IMR-90 (cell line): ENCODE measurements at regions not wholly inside any gene's neighbourhood (a gene's known extent, or its start where the extent isn't known, plus 50 kb on each side); places are given as distances from the start of the nearest gene placed in this dataset.

ENCODE experiments used
- ATAC-seq: fragments of 200-7000 bp; cut with Tn5 transposase; 2 replicates; pipeline ENCODE4 v1.9.1; 2020; ENCODE audit warnings: low read depth, mild to moderate bottlenecking, moderate library complexity
- BruUV-seq: library from RNA; stranded (reverse); fragments of 400-500 nt; replicated peaks from 2 replicates; lab custom pipeline; 2021; lab: Mats Ljungman, UMichigan
- CTCF ChIA-PET: fragments of 300-600 bp; formaldehyde crosslinking; extraction: SDS; loops from one replicate; lab custom pipeline; 2021; ENCODE audit warnings: antibody characterized with exemption; lab: Yijun Ruan, JAX
- POLR2A ChIA-PET: fragments of 300-600 bp; sonication (Branson Sonifier 250); formaldehyde crosslinking; loops from one replicate; lab custom pipeline; 2022; ENCODE audit warnings: antibody characterized with exemption; ENCODE audit not compliant: unreplicated experiment; lab: Charles Lee
- DNase-seq: peaks from one replicate; pipeline ENCODE4 v3.0.0; 2013
- H2AFZ ChIP-seq: replicated peaks from 2 replicates; pipeline ENCODE3; 2013; ENCODE audit warnings: low read length, mild to moderate bottlenecking; ENCODE audit not compliant: poor library complexity
- H2AK5ac ChIP-seq: 2 replicates; pipeline ENCODE4 v1.6.1; 2013; ENCODE audit warnings: low read depth, low read length, inconsistent platforms
- H2AK9ac ChIP-seq: replicated peaks from 2 replicates; pipeline ENCODE3; 2013; ENCODE audit warnings: mild to moderate bottlenecking, low read depth, low read length, moderate library complexity; ENCODE audit not compliant: poor library complexity
- H2BK120ac ChIP-seq: 2 replicates; pipeline ENCODE4 v1.6.1; 2013; ENCODE audit warnings: low read depth, low read length, inconsistent platforms
- H2BK15ac ChIP-seq: 3 replicates; pipeline ENCODE4 v1.6.1; 2013; ENCODE audit warnings: low read depth, low read length, inconsistent platforms
- H2BK20ac ChIP-seq: 2 replicates; pipeline ENCODE4 v1.6.1; 2013; ENCODE audit warnings: low read depth, mild to moderate bottlenecking, inconsistent platforms, low read length, moderate library complexity
- H2BK5ac ChIP-seq: 2 replicates; pipeline ENCODE4 v1.6.1; 2013; ENCODE audit warnings: mild to moderate bottlenecking, low read depth, low read length, inconsistent platforms; ENCODE audit not compliant: poor library complexity, severe bottlenecking
- H3K14ac ChIP-seq: replicated peaks from 2 replicates; pipeline ENCODE4 v1.6.1; 2013; ENCODE audit warnings: low read depth, low read length, inconsistent platforms
- H3K18ac ChIP-seq: 2 replicates; pipeline ENCODE4 v1.6.1; 2013; ENCODE audit warnings: low read depth, low read length, control low read depth
- H3K23ac ChIP-seq: 2 replicates; pipeline ENCODE4 v1.6.1; 2013; ENCODE audit warnings: low read depth, low read length, inconsistent platforms
- H3K27ac ChIP-seq: 2 replicates; pipeline ENCODE4 v1.5.1; 2013; ENCODE audit warnings: mild to moderate bottlenecking, control low read depth, low read length; ENCODE audit not compliant: insufficient read depth
- H3K27me3 ChIP-seq: 2 replicates; pipeline ENCODE4 v1.6.1; 2013; ENCODE audit warnings: low read length; ENCODE audit not compliant: control insufficient read depth, insufficient read depth
- H3K36me3 ChIP-seq: 2 replicates; pipeline ENCODE4 v1.6.1; 2013; ENCODE audit warnings: low read length, mixed read lengths; ENCODE audit not compliant: control insufficient read depth, insufficient read depth
- H3K4ac ChIP-seq: 2 replicates; pipeline ENCODE4 v1.6.1; 2013; ENCODE audit warnings: low read depth, low read length, inconsistent platforms
- H3K4me1 ChIP-seq: 2 replicates; pipeline ENCODE4 v1.6.1; 2013; ENCODE audit warnings: low read length, mixed read lengths; ENCODE audit not compliant: control insufficient read depth, insufficient read depth
- H3K4me2 ChIP-seq: 2 replicates; pipeline ENCODE4 v1.6.1; 2013; ENCODE audit warnings: low read depth, mild to moderate bottlenecking, control low read depth, low read length, moderate library complexity
- H3K4me3 ChIP-seq: 2 replicates; pipeline ENCODE4 v1.5.1; 2013; ENCODE audit warnings: low read depth, mild to moderate bottlenecking, control low read depth, low read length, moderate library complexity; ENCODE audit not compliant: insufficient read depth
- H3K56ac ChIP-seq: 2 replicates; pipeline ENCODE4 v1.6.1; 2013; ENCODE audit warnings: low read length, inconsistent platforms; ENCODE audit not compliant: insufficient read depth; ENCODE audit errors: extremely low read depth
- H3K79me1 ChIP-seq, 2 experiments: 2 replicates each; pipeline ENCODE4 v1.6.1; 2013; ENCODE audit warnings: low read length in 2 of 2, inconsistent platforms in 1 of 2, low read depth in 1 of 2
- H3K9ac ChIP-seq: 2 replicates; pipeline ENCODE4 v1.6.1; 2013; ENCODE audit warnings: low read depth, low read length, control low read depth
- H3K9me1 ChIP-seq: 2 replicates; pipeline ENCODE4 v1.6.1; 2013; ENCODE audit warnings: low read length, inconsistent platforms; ENCODE audit not compliant: insufficient read depth
- H3K9me3 ChIP-seq: 2 replicates; pipeline ENCODE4 v1.6.1; 2013; ENCODE audit warnings: low read length; ENCODE audit not compliant: control insufficient read depth, insufficient read depth
- H4K20me1 ChIP-seq: 2 replicates; pipeline ENCODE4 v1.6.1; 2013; ENCODE audit warnings: low read length, inconsistent platforms; ENCODE audit not compliant: insufficient read depth
- H4K5ac ChIP-seq: 2 replicates; pipeline ENCODE4 v1.6.1; 2013; ENCODE audit warnings: mild to moderate bottlenecking, low read depth, low read length, control low read depth
- H4K8ac ChIP-seq, 2 experiments: 2 replicates each; pipeline ENCODE4 v1.6.1; 2013; ENCODE audit warnings: low read depth in 2 of 2, low read length in 2 of 2, control low read depth in 1 of 2, inconsistent platforms in 1 of 2
- H4K91ac ChIP-seq: 2 replicates; pipeline ENCODE4 v1.6.1; 2013; ENCODE audit warnings: low read depth, low read length, inconsistent platforms; ENCODE audit not compliant: insufficient read depth
- ELK1 ChIP-seq: fragments of 150-350 bp; IDR thresholded peaks from 2 replicates; pipeline ENCODE4 v1.6.1; 2016; ENCODE audit warnings: low read depth, mild to moderate bottlenecking, low read length, moderate library complexity, borderline replicate concordance
- dilution Hi-C: fragments of 300-500 bp; cut with HindIII; formaldehyde crosslinking; loops from one replicate; pipeline ENCODE4 v1.14.3; 2018; ENCODE audit warnings: low sequenced_read_pairs; ENCODE audit not compliant: unreplicated experiment
- in situ Hi-C: fragments of 300-500 bp; cut with MboI; formaldehyde crosslinking; loops from 3 replicates; pipeline ENCODE4 v1.14.3; 2019; ENCODE audit warnings: low sequenced_read_pairs, inconsistent platforms, mixed read lengths
- intact Hi-C: fragments of 100-400 bp; cut with micrococcal nuclease; formaldehyde crosslinking; loops from 2 replicates; pipeline ENCODE4 v1.10.0; 2022

GRCh38 chr5:52498607-52499006, 289.1 kb upstream of the ITGA1 start:
- in situ Hi-C loops, result no loop called here
- POLR2A ChIA-PET, result no interaction called here
- DNase-seq, result no peak
- Histone ChIP-seq H3K79me1 (no peaks in the 10 kb centered on the region), H4K91ac (no peak overlapping the region), H3K14ac (no peak overlapping the region), H2BK120ac (no peak overlapping the region), H3K4me1 (no peaks in the 10 kb centered on the region), H4K20me1 (no peaks in the 10 kb centered on the region), H4K8ac (no peak overlapping the region), H3K9me3 (no peaks in the 10 kb centered on the region), H3K9me1 (no peaks in the 10 kb centered on the region), H3K23ac (no peak overlapping the region), H3K18ac (no peak overlapping the region), H3K4ac (no peak overlapping the region), H3K9ac (no peak overlapping the region), H3K27me3 (no peaks in the 10 kb centered on the region), H2BK15ac (no peak overlapping the region), H3K56ac (no peak overlapping the region), H3K27ac (no peak overlapping the region), H2AK5ac (no peak overlapping the region), H2BK20ac (no peak overlapping the region), H3K36me3 (no peaks in the 10 kb centered on the region), H3K4me2 (no peak overlapping the region), H2AK9ac (no peak overlapping the region), H3K4me3 (no peak overlapping the region), H2AFZ (no peak overlapping the region), H4K5ac (no peak overlapping the region), H2BK5ac (no peak overlapping the region)
- dilution Hi-C loops, result no loop called here
- no TSS peak for BruUV-seq
- no peak for ATAC-seq
- TF ChIP-seq ELK1, result no peak
- intact Hi-C loops, result no loop called here
- CTCF ChIA-PET, result interaction anchor here (0.8 kb wide), 1 partner anchor 15 kb away, joined by 3 read pairs; no protein-coding TSS in a partner anchor
